NT2/D1 (cell line): ENCODE measurements at regions not wholly inside any gene's neighbourhood (a gene's known extent, or its start where the extent isn't known, plus 50 kb on each side); places are given as distances from the start of the nearest gene placed in this dataset.

ENCODE experiments used
- DNase-seq: peaks from one replicate; pipeline ENCODE4 v3.0.0-alpha.2; 2011; ENCODE audit warnings: low read depth, low spot score
- H3K27me3 ChIP-seq: 2 replicates; pipeline ENCODE4 v1.6.0; 2011; ENCODE audit warnings: mild to moderate bottlenecking; ENCODE audit not compliant: insufficient read length, insufficient read depth
- H3K36me3 ChIP-seq: 2 replicates; pipeline ENCODE4 v1.6.1; 2011; ENCODE audit warnings: mild to moderate bottlenecking, low read length, mixed read lengths; ENCODE audit not compliant: insufficient read depth, insufficient read length
- H3K4me1 ChIP-seq: 2 replicates; pipeline ENCODE4 v1.5.1; 2011; ENCODE audit not compliant: insufficient read depth, insufficient read length
- H3K4me3 ChIP-seq: 2 replicates; pipeline ENCODE4 v1.5.1; 2011; ENCODE audit warnings: low read depth; ENCODE audit not compliant: insufficient read length
- H3K9ac ChIP-seq: 2 replicates; pipeline ENCODE4 v1.6.0; 2011; ENCODE audit warnings: low read depth; ENCODE audit not compliant: insufficient read length
- H3K9me3 ChIP-seq: 2 replicates; pipeline ENCODE4 v1.5.1; 2011; ENCODE audit warnings: mild to moderate bottlenecking, low read length; ENCODE audit not compliant: insufficient read depth
- SUZ12 ChIP-seq: IDR thresholded peaks from 2 replicates; pipeline ENCODE4 v1.6.1; 2011; ENCODE audit not compliant: insufficient read length, insufficient read depth; ENCODE audit errors: extremely low read depth
- YY1 ChIP-seq: IDR thresholded peaks from 2 replicates; pipeline ENCODE4 v1.6.1; 2011; ENCODE audit not compliant: insufficient read length, insufficient read depth
- ZNF274 ChIP-seq: IDR thresholded peaks from 2 replicates; pipeline ENCODE4 v1.6.1; 2011; ENCODE audit warnings: mild to moderate bottlenecking, low read depth, low read length

DNA sequence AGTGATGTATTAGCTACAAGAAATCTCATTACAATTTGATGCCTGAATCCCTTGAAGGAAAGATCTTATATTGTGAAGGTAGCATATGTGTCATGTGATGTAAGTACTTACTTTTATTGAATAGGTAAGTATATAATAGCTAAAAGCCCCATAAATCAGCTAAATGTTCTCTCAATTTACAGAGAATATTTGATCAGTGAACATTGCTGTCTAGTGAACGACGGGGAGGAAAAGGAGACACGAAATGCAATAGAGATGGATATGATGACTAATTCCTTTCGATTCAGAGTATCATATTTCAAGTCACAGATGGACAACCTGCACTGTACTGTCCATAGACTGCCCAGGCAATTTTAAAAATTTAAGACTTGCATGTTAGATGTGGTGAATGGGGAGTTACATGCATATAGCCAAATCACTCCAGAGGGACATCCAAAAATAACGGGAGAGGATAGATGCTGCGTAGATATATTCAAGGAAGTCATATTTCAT, 462.1 kb upstream of the CDIN1 start:
- H3K9ac ChIP-seq: no peak overlapping the region
- no peaks in the 10 kb centered on the region for H3K27me3 ChIP-seq
- H3K9me3 ChIP-seq: no peaks in the 10 kb centered on the region
- no peak for DNase-seq
- H3K36me3 ChIP-seq: no peaks in the 10 kb centered on the region
- H3K4me1 ChIP-seq: no peaks in the 10 kb centered on the region
- TF ChIP-seq YY1: no peak
- no peak for TF ChIP-seq SUZ12
- TF ChIP-seq ZNF274: no peak
- H3K4me3 ChIP-seq: no peak overlapping the region

DNA sequence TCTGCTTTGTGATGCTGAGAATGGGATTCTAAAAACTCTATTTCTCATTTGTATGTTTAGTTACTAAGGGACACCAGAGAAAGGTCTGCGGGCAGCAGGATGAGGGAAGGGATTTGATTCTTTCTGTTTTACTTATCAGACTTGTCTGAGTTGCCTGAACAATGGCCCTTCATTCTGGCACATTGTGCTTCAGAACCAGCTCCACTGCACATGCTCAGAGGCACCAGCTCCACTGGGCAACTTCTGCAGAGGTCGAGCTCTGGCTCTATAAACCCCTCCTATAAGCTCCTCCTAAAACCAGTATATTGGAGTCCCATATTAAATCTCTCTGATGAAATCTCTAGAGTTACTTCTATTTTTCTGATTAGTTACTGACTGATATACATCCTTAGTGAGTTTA, 453.2 kb upstream of the CDIN1 start:
- DNase-seq: no peak
- H3K9ac ChIP-seq: no peak overlapping the region
- no peaks in the 10 kb centered on the region for H3K36me3 ChIP-seq
- H3K4me1 ChIP-seq: no peaks in the 10 kb centered on the region
- H3K27me3 ChIP-seq: no peaks in the 10 kb centered on the region
- no peak overlapping the region for H3K4me3 ChIP-seq
- no peaks in the 10 kb centered on the region for H3K9me3 ChIP-seq
- TF ChIP-seq YY1: no peak
- TF ChIP-seq SUZ12: no peak
- no peak for TF ChIP-seq ZNF274

DNA sequence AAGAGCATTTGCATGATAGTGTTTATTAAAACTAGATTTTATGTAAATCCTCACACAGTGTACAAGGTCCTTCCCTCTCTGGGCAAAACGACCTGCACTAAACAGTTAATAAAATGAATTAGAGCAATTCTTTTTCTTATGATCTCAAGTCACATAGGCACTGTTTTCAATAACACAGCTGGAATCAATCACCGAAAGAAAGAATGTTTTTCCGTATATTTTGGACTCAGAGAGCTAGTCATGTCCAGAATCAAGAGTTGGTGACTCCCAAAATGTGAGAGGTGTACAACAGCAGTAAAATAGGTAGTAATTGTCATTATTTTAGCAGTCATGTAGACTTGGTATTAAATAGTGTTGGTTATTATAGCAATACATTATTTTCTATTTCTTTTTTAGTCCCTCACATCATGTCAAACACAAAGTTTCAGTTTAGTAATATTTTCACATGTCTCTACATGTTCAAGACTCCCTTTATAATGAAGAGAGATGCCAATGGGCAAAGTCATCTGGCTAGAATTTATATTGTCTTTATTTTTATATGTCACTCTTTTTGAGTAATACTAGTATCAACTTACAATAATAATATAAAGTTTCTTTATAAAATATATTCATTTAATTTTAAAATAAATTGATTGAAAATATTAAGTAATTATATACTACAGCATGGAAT, 448.6 kb upstream of the CDIN1 start:
- H3K27me3 ChIP-seq: no peaks in the 10 kb centered on the region
- no peaks in the 10 kb centered on the region for H3K36me3 ChIP-seq
- DNase-seq: no peak
- no peaks in the 10 kb centered on the region for H3K4me1 ChIP-seq
- TF ChIP-seq YY1: no peak
- no peak for TF ChIP-seq SUZ12
- TF ChIP-seq ZNF274: no peak
- H3K9ac ChIP-seq: no peak overlapping the region
- H3K9me3 ChIP-seq: no peaks in the 10 kb centered on the region
- no peak overlapping the region for H3K4me3 ChIP-seq

DNA sequence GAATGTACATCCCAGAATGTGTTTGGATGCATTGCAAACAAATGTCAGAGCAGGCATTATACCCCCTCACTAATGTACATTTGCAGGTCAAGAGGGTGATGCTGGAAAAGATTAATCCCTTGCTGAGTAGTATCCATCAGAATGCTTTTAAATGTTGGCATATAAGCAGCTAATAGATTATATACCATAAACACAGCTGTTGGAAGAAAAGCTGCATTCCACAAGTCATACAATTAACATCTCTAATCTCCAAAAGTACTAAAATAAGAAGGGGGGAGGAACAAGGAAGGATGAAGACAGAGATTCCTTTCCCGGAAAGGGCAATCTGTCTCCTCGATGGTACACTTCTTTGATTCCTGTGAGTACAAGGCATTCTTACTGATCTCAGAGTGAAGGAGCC, 445.7 kb upstream of the CDIN1 start:
- H3K9me3 ChIP-seq: no peaks in the 10 kb centered on the region
- TF ChIP-seq YY1: no peak
- TF ChIP-seq ZNF274: no peak
- no peak for TF ChIP-seq SUZ12
- no peaks in the 10 kb centered on the region for H3K36me3 ChIP-seq
- no peak for DNase-seq
- no peaks in the 10 kb centered on the region for H3K27me3 ChIP-seq
- H3K4me1 ChIP-seq: no peaks in the 10 kb centered on the region
- H3K4me3 ChIP-seq: no peak overlapping the region
- H3K9ac ChIP-seq: no peak overlapping the region

DNA sequence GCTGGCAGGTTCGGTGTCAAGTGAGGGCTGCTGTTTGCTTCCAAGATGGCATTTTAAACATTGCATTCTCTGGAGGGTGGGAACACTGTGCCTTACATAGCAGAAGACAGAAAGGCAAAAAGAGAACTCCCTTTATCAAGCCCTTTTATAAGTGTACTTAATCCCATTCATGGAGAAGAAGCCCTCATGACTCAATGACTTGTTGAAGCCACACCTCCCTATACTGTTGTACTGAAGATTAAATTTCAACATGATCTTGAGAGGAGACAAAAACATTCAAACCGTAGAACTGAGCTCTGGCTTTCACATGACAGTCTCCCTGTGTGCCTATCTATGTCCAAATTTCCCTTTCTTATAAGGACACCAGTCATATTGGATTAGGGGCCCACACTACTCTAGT, 443.4 kb upstream of the CDIN1 start:
- Histone ChIP-seq H3K4me1 (no peaks in the 10 kb centered on the region), H3K36me3 (no peaks in the 10 kb centered on the region), H3K9ac (no peak overlapping the region), H3K9me3 (no peaks in the 10 kb centered on the region), H3K4me3 (no peak overlapping the region), H3K27me3 (no peaks in the 10 kb centered on the region)
- TF ChIP-seq ZNF274 (no peak), SUZ12 (no peak), YY1 (no peak)
- no peak for DNase-seq

DNA sequence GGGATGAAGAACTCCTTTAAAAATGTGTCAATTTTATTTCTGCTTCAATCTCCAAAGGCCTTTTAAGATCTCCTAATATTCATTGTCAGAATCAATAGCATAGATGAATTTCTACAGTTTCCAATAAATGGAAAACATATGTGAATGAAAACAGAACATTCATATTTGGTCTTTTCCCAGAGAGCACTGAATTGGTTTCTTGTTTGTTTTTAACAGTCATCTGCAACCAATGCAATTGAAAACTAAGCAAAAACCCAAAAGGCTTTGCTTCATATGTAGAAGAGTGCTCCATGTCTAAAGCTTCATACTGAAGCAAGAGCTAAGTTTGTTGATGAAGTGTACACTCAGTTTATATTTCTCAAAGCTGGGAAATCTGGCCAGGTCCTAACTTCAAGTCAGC, 426.5 kb upstream of the CDIN1 start:
- H3K4me3 ChIP-seq: no peak overlapping the region
- no peaks in the 10 kb centered on the region; the same call in 1 of the 2 replicates for H3K9me3 ChIP-seq
- no peak for TF ChIP-seq SUZ12
- no peak for TF ChIP-seq YY1
- no peak for TF ChIP-seq ZNF274
- DNase-seq: no peak
- H3K9ac ChIP-seq: no peak overlapping the region
- no peaks in the 10 kb centered on the region for H3K36me3 ChIP-seq
- no peaks in the 10 kb centered on the region for H3K27me3 ChIP-seq
- no peaks in the 10 kb centered on the region for H3K4me1 ChIP-seq

DNA sequence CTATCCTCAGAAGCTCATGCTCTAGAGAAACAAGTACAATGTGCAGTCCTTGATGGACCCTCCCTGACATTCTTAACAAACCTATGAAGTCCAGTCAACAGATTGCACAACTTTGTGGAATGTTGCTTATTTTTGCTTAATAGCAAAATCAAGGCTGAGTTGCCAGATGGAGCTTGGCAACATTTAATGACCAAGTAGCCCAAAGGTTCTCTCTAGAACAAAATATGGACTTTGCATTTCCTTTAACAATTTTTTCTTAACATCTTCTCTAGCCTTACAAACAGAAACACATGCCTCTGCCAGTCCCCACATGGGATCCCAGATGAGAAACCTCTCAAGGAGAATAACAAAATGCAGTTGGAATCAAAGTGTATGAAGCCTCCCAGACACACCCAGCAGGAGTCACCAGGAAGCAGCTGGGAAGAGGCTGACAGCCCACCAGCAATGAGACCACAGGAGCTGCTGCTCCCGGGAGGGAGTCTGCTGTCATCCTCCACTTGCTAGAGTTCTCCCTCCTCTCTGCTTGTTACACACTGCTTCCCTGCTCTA, 422.5 kb upstream of the CDIN1 start:
- Histone ChIP-seq H3K9ac (no peak overlapping the region), H3K4me1 (no peaks in the 10 kb centered on the region), H3K27me3 (no peaks in the 10 kb centered on the region), H3K9me3 (no peaks in the 10 kb centered on the region), H3K36me3 (no peaks in the 10 kb centered on the region), H3K4me3 (no peak overlapping the region)
- TF ChIP-seq SUZ12 (no peak), ZNF274 (no peak), YY1 (no peak)
- DNase-seq: no peak
